T47D (cell line): ENCODE measurements at regions not wholly inside any gene's neighbourhood (a gene's known extent, or its start where the extent isn't known, plus 50 kb on each side); places are given as distances from the start of the nearest gene placed in this dataset.

Experiments
- DNase-seq, 2 experiments: peaks; one replicate each; pipeline versions ENCODE4 v3.0.0 to v3.0.0-alpha.2; 2011 to 2012; ENCODE audit warnings: low read depth in 1 of 2, low spot score in 1 of 2
- JUND ChIP-seq: IDR thresholded peaks from 2 replicates; pipeline ENCODE4 v1.6.1; 2012; ENCODE audit warnings: low read depth
- in situ Hi-C: cut with HindIII; loops from 2 replicates; pipeline ENCODE4 v1.10.0; 2016; ENCODE audit warnings: low sequenced_read_pairs, low pct_unique_long_range_greater_than_20kb

GRCh38 chr4:23567338-23567737, 322.5 kb downstream of the PPARGC1A start:
- in situ Hi-C loops, result no loop called here
- no peak for DNase-seq
- TF ChIP-seq JUND, result no peak

- in situ Hi-C loops, result no loop called here
- DNase-seq, result no peak
- no peak for TF ChIP-seq JUND
Measured at GRCh38 chr4:23560748-23561147, 329.1 kb downstream of the PPARGC1A start.

GRCh38 chr4:23558101-23558500, 331.7 kb downstream of the PPARGC1A start:
- TF ChIP-seq JUND, result no peak
- in situ Hi-C loops, result no loop called here

GRCh38 chr4:23547601-23548000, 342.2 kb downstream of the PPARGC1A start:
- no peak for DNase-seq
- in situ Hi-C loops, result no loop called here
- no peak for TF ChIP-seq JUND

More at GRCh38 chr4:23558101-23558500, 331.7 kb downstream of the PPARGC1A start:
- no peak for DNase-seq

- no peak for TF ChIP-seq JUND
- in situ Hi-C loops, result no loop called here
Measured at GRCh38 chr4:23547096-23547495, 342.8 kb downstream of the PPARGC1A start.

GRCh38 chr4:23539969-23540569, 349.8 kb downstream of the PPARGC1A start:
- in situ Hi-C loops, result no loop called here
- no peak for TF ChIP-seq JUND
- no peak for DNase-seq

More at GRCh38 chr4:23547096-23547495, 342.8 kb downstream of the PPARGC1A start:
- DNase-seq, result no peak

- in situ Hi-C loops, result no loop called here
- no peak for TF ChIP-seq JUND
Measured at GRCh38 chr4:23533859-23534258, 356.0 kb downstream of the PPARGC1A start.

GRCh38 chr4:23516716-23517115, 373.1 kb downstream of the PPARGC1A start:
- DNase-seq, result peak in 1 of 2 experiments; percentile 55
- in situ Hi-C loops, result no loop called here
- TF ChIP-seq JUND, result no peak

More at GRCh38 chr4:23533859-23534258, 356.0 kb downstream of the PPARGC1A start:
- DNase-seq, result no peak

- in situ Hi-C loops, result no loop called here
- TF ChIP-seq JUND, result no peak
- DNase-seq, result no peak
Measured at GRCh38 chr4:23504083-23504482, 385.8 kb downstream of the PPARGC1A start.

- no peak for TF ChIP-seq JUND
- DNase-seq, result no peak
- in situ Hi-C loops, result no loop called here
Measured at GRCh38 chr4:23500894-23501449, 388.9 kb downstream of the PPARGC1A start.

- in situ Hi-C loops, result no loop called here
- no peak for TF ChIP-seq JUND
- DNase-seq, result no peak
Measured at GRCh38 chr4:23485801-23486200, 404.0 kb downstream of the PPARGC1A start.

GRCh38 chr4:23484689-23485088, 405.2 kb downstream of the PPARGC1A start:
- TF ChIP-seq JUND, result no peak
- no peak for DNase-seq
- in situ Hi-C loops, result no loop called here

- in situ Hi-C loops, result no loop called here
- no peak for TF ChIP-seq JUND
Measured at GRCh38 chr4:23483320-23483960, 406.4 kb downstream of the PPARGC1A start.

GRCh38 chr4:23481566-23481965, 408.3 kb downstream of the PPARGC1A start:
- in situ Hi-C loops, result no loop called here
- no peak for DNase-seq
- TF ChIP-seq JUND, result no peak

More at GRCh38 chr4:23483320-23483960, 406.4 kb downstream of the PPARGC1A start:
- DNase-seq, result no peak
